ENCODE measurements at regions not wholly inside any gene's neighbourhood (a gene's known extent, or its start where the extent isn't known, plus 50 kb on each side); places are given as distances from the start of the nearest gene placed in this dataset.

DNA sequence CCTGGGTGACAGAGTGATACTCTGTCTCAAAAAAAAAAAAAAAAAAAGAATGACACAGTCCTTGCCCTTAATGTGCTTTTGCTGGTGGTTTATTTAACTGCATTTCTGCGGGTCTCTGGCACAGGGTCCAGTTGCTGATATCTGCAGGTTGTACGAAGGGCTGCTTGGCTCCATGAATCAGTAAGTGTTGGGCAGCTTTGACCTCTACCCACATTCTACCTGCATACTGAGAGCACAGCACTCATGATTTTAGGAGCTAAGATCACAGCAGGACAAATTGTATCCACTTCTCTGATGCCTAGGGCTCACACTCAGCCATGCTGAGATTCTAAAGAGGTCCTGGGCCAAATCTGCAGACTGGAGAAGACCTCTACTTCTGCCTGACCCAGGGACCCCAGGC is 119.4 kb upstream of the MYCN start:
- TF ChIP-seq, protein P1, sequence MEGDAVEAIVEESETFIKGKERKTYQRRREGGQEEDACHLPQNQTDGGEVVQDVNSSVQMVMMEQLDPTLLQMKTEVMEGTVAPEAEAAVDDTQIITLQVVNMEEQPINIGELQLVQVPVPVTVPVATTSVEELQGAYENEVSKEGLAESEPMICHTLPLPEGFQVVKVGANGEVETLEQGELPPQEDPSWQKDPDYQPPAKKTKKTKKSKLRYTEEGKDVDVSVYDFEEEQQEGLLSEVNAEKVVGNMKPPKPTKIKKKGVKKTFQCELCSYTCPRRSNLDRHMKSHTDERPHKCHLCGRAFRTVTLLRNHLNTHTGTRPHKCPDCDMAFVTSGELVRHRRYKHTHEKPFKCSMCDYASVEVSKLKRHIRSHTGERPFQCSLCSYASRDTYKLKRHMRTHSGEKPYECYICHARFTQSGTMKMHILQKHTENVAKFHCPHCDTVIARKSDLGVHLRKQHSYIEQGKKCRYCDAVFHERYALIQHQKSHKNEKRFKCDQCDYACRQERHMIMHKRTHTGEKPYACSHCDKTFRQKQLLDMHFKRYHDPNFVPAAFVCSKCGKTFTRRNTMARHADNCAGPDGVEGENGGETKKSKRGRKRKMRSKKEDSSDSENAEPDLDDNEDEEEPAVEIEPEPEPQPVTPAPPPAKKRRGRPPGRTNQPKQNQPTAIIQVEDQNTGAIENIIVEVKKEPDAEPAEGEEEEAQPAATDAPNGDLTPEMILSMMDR (IDR thresholded peaks at IDR 0.05), result no peak
- TF ChIP-seq POLR2AphosphoS5 (IDR thresholded peaks at IDR 0.05), result no peak
- no peak for TF ChIP-seq EP300 (IDR thresholded peaks at IDR 0.05)
- TF ChIP-seq POLR2A (IDR thresholded peaks at IDR 0.05), result no peak

All from sigmoid colon (tissue), 4 donors.